ENCODE measurements at regions not wholly inside any gene's neighbourhood (a gene's known extent, or its start where the extent isn't known, plus 50 kb on each side); places are given as distances from the start of the nearest gene placed in this dataset.

- H3K27ac Mint-ChIP-seq, result no peak overlapping the region
- no peaks in the 10 kb centered on the region for H3K9me3 Mint-ChIP-seq
- no peak for TF ChIP-seq CTCF (IDR thresholded peaks at IDR 0.05)
- H3K36me3 Mint-ChIP-seq (ENCODE audit: low read depth), result no peaks in the 10 kb centered on the region
- DNase-seq, result no peak
- peaks cover 17% of the 10 kb centered on the region for H3K27me3 Mint-ChIP-seq (ENCODE audit: low read depth, poor library complexity)
- no peak overlapping the region for H3K4me3 Mint-ChIP-seq
- H3K4me1 Mint-ChIP-seq, result peaks cover 19% of the 10 kb centered on the region
These were observed 64.3 kb upstream of the ZC3H12C start for GRCh38 chr11:110028921-110029320.

GRCh38 chr11:110029714-110030113 is 63.5 kb upstream of the ZC3H12C start:
- Mint-ChIP-seq H3K4me3 (no peak overlapping the region), H3K9me3 (no peaks in the 10 kb centered on the region), H3K4me1 (peaks cover 19% of the 10 kb centered on the region), H3K36me3 (ENCODE audit: low read depth) (no peaks in the 10 kb centered on the region), H3K27me3 (ENCODE audit: low read depth, poor library complexity) (peaks cover 16% of the 10 kb centered on the region), H3K27ac (peak overlapping the region; percentile 33)
- TF ChIP-seq CTCF (IDR thresholded peaks at IDR 0.05), result no peak
- no peak for DNase-seq

- no peak for DNase-seq
- no peaks in the 10 kb centered on the region for H3K36me3 Mint-ChIP-seq (ENCODE audit: low read depth)
- H3K27me3 Mint-ChIP-seq (ENCODE audit: low read depth, poor library complexity), result peaks cover 16% of the 10 kb centered on the region
- no peak overlapping the region for H3K27ac Mint-ChIP-seq
- no peaks in the 10 kb centered on the region for H3K9me3 Mint-ChIP-seq
- no peak overlapping the region for H3K4me3 Mint-ChIP-seq
- TF ChIP-seq CTCF (IDR thresholded peaks at IDR 0.05), result no peak
- H3K4me1 Mint-ChIP-seq, result peaks cover 19% of the 10 kb centered on the region
These were observed 62.0 kb upstream of the ZC3H12C start for GRCh38 chr11:110031171-110031570.

GRCh38 chr11:110032259-110032658 is 60.9 kb upstream of the ZC3H12C start:
- no peak overlapping the region for H3K4me3 Mint-ChIP-seq
- H3K36me3 Mint-ChIP-seq (ENCODE audit: low read depth), result no peaks in the 10 kb centered on the region
- H3K27ac Mint-ChIP-seq, result no peak overlapping the region
- H3K9me3 Mint-ChIP-seq, result no peaks in the 10 kb centered on the region
- DNase-seq, result no peak
- no peak for TF ChIP-seq CTCF (IDR thresholded peaks at IDR 0.05)
- peaks cover 19% of the 10 kb centered on the region for H3K4me1 Mint-ChIP-seq
- peaks cover 16% of the 10 kb centered on the region for H3K27me3 Mint-ChIP-seq (ENCODE audit: low read depth, poor library complexity)

GRCh38 chr11:110032957-110033570 is 60.1 kb upstream of the ZC3H12C start:
- H3K9me3 Mint-ChIP-seq, result no peaks in the 10 kb centered on the region
- H3K4me1 Mint-ChIP-seq, result peaks cover 19% of the 10 kb centered on the region
- no peak overlapping the region for H3K4me3 Mint-ChIP-seq

More at GRCh38 chr11:110032957-110033570, 60.1 kb upstream of the ZC3H12C start:
- H3K27ac Mint-ChIP-seq, result no peak overlapping the region
- TF ChIP-seq CTCF (IDR thresholded peaks at IDR 0.05), result no peak
- H3K36me3 Mint-ChIP-seq (ENCODE audit: low read depth), result no peaks in the 10 kb centered on the region
- peaks cover 12% of the 10 kb centered on the region for H3K27me3 Mint-ChIP-seq (ENCODE audit: low read depth, poor library complexity)
- DNase-seq, result no peak
